PC-9 (cell line): ENCODE measurements at regions not wholly inside any gene's neighbourhood (a gene's known extent, or its start where the extent isn't known, plus 50 kb on each side); places are given as distances from the start of the nearest gene placed in this dataset.

Source experiments
- BruUV-seq: library from RNA; stranded (reverse); fragments of 400-500 nt; replicated peaks from 2 replicates; lab custom pipeline; 2021; lab: Mats Ljungman, UMichigan
- CTCF ChIA-PET: fragments of 300-600 bp; sonication (Branson Sonifier 250); formaldehyde crosslinking; loops from one replicate; lab custom pipeline; 2022; ENCODE audit warnings: antibody characterized with exemption; lab: Charles Lee
- POLR2A ChIA-PET: fragments of 300-600 bp; sonication (Branson Sonifier 250); formaldehyde crosslinking; loops from one replicate; lab custom pipeline; 2022; ENCODE audit warnings: antibody characterized with exemption; ENCODE audit not compliant: unreplicated experiment; lab: Charles Lee
- DNase-seq, 2 experiments: peaks; one replicate each; pipeline versions ENCODE4 v3.0.0 to v3.0.0-alpha.2; 2015 to 2022; ENCODE audit warnings: mixed read lengths in 1 of 2
- H2AFZ ChIP-seq: fragments of 200-600 bp; sonication (generic); 2 replicates; pipeline ENCODE4 v1.8.1; 2017; ENCODE audit warnings: antibody characterized with exemption
- H3F3A ChIP-seq: fragments of 200-600 bp; sonication (generic); 2 replicates; pipeline ENCODE4 v1.8.1; 2017; ENCODE audit warnings: antibody characterized with exemption, mild to moderate bottlenecking, low read depth; ENCODE audit not compliant: insufficient read depth
- H3K27ac ChIP-seq: fragments of 200-600 bp; sonication (generic); 2 replicates; pipeline ENCODE4 v1.6.1; 2016; ENCODE audit warnings: mixed run types
- H3K27me3 ChIP-seq: fragments of 200-600 bp; sonication (generic); 2 replicates; pipeline ENCODE4 v1.6.1; 2016; ENCODE audit warnings: low read depth, mixed run types; ENCODE audit not compliant: insufficient read depth
- H3K36me3 ChIP-seq: fragments of 200-600 bp; sonication (generic); 2 replicates; pipeline ENCODE4 v1.6.1; 2016; ENCODE audit warnings: low read depth, mixed run types
- H3K4me1 ChIP-seq: fragments of 200-600 bp; sonication (generic); replicated peaks from 2 replicates; pipeline ENCODE4 v1.6.1; 2016; ENCODE audit warnings: mixed run types; ENCODE audit not compliant: insufficient read depth
- H3K4me2 ChIP-seq: fragments of 200-600 bp; sonication (generic); 2 replicates; pipeline ENCODE4 v1.6.1; 2017; ENCODE audit warnings: mixed run types
- H3K4me3 ChIP-seq: fragments of 200-600 bp; sonication (generic); 2 replicates; pipeline ENCODE4 v1.6.1; 2016; ENCODE audit warnings: mixed run types
- H3K79me2 ChIP-seq: fragments of 200-600 bp; sonication (generic); 2 replicates; pipeline ENCODE4 v1.6.1; 2017; ENCODE audit warnings: low read depth, mixed run types
- H3K9me2 ChIP-seq: fragments of 200-600 bp; sonication (generic); 2 replicates; pipeline ENCODE4 v1.8.1; 2017; ENCODE audit warnings: mild to moderate bottlenecking; ENCODE audit not compliant: insufficient read depth
- H3K9me3 ChIP-seq: fragments of 200-600 bp; sonication (generic); 2 replicates; pipeline ENCODE4 v1.8.1; 2016; ENCODE audit warnings: low read depth; ENCODE audit not compliant: insufficient read depth
- H4K20me1 ChIP-seq: fragments of 200-600 bp; sonication (generic); 2 replicates; pipeline ENCODE4 v1.8.1; 2017; ENCODE audit not compliant: insufficient read depth
- EZH2 ChIP-seq: fragments of 200-600 bp; sonication (generic); IDR thresholded peaks from 2 replicates; pipeline ENCODE4 v1.8.0; 2017; ENCODE audit warnings: antibody characterized with exemption, low read depth
- intact Hi-C: fragments of 100-400 bp; cut with micrococcal nuclease; formaldehyde crosslinking; loops from one replicate; pipeline ENCODE4 v1.10.0; 2022; ENCODE audit not compliant: unreplicated experiment
- TF ChIP-seq, protein P1 (sequence below): fragments of 200-600 bp; sonication (generic); conservative IDR thresholded peaks from 2 replicates; pipeline ENCODE4 v1.6.1; 2017; ENCODE audit warnings: mixed run types, antibody characterized with exemption, mild to moderate bottlenecking, moderate library complexity

GRCh38 chr14:50039120-50039517, 77.3 kb downstream of the VCPKMT start:
- no peaks in the 10 kb centered on the region for H3K27me3 ChIP-seq
- H3F3A ChIP-seq: peaks cover 48% of the 10 kb centered on the region
- DNase-seq: no peak
- peak overlapping the region; percentile 81 for H3K4me2 ChIP-seq
- no peaks in the 10 kb centered on the region for H3K36me3 ChIP-seq
- POLR2A ChIA-PET: interaction anchor here (0.5 to 0.6 kb wide), 2 partner anchors 35 to 171 kb away, joined by 23 to 35 read pairs; no protein-coding TSS in a partner anchor
- BruUV-seq: no TSS peak
- H2AFZ ChIP-seq: no peak overlapping the region
- H4K20me1 ChIP-seq: no peaks in the 10 kb centered on the region
- H3K4me3 ChIP-seq: peak overlapping the region; percentile 0; the same call in 1 of the 2 replicates
- H3K9me2 ChIP-seq: no peaks in the 10 kb centered on the region
- no peak for TF ChIP-seq EZH2
- TF ChIP-seq, protein P1, sequence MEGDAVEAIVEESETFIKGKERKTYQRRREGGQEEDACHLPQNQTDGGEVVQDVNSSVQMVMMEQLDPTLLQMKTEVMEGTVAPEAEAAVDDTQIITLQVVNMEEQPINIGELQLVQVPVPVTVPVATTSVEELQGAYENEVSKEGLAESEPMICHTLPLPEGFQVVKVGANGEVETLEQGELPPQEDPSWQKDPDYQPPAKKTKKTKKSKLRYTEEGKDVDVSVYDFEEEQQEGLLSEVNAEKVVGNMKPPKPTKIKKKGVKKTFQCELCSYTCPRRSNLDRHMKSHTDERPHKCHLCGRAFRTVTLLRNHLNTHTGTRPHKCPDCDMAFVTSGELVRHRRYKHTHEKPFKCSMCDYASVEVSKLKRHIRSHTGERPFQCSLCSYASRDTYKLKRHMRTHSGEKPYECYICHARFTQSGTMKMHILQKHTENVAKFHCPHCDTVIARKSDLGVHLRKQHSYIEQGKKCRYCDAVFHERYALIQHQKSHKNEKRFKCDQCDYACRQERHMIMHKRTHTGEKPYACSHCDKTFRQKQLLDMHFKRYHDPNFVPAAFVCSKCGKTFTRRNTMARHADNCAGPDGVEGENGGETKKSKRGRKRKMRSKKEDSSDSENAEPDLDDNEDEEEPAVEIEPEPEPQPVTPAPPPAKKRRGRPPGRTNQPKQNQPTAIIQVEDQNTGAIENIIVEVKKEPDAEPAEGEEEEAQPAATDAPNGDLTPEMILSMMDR: no peak
- intact Hi-C loops: loop anchor here (2.0 kb wide), 1 partner anchor 66 kb away; no protein-coding TSS in a partner anchor
- peak overlapping the region; percentile 98 for H3K27ac ChIP-seq
- CTCF ChIA-PET: interaction anchor here (1.4 to 1.6 kb wide), 2 partner anchors 36 to 177 kb away, joined by 3 to 5 read pairs; no protein-coding TSS in a partner anchor
- peaks cover 4% of the 10 kb centered on the region; the same call in 1 of the 2 replicates for H3K79me2 ChIP-seq
- no peaks in the 10 kb centered on the region for H3K9me3 ChIP-seq
- H3K4me1 ChIP-seq: peaks cover 78% of the 10 kb centered on the region

DNA sequence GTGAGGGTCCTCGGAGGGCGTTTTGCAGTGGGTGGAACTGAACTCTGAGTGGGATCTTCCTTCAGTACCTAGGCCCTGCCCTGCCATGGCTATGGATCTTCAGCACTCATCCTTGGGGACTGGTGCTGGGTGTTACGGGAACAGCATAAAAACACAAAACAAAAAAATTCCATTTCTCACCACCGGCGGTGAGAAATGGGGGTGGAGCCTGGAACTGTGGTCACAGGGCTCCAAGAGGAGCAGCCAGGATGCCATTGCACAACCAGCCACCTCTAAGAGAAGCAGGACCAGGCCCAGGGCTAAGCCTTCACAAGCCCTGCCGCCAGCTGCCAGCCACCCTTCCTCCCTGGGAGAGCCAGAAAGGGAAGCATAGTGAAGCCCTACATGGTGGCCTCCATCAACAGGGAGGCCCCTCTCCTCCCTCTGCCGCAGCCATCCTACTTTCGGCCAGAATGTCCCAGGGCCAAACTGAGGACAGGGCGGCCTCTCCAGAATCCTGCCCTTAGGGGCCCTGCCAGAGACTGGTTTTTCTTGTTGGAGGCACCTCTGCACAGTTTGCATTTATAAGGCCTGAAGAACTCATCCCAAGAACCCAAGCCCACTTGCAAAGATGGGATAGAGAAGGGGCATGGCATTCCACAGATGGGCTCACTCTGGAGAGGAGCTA, 76.5 kb downstream of the VCPKMT start:
- peaks cover 4% of the 10 kb centered on the region; the same call in 1 of the 2 replicates for H3K79me2 ChIP-seq
- H3K27me3 ChIP-seq: no peaks in the 10 kb centered on the region
- peaks cover 55% of the 10 kb centered on the region for H3F3A ChIP-seq
- peak overlapping the region; percentile 81 for H3K4me2 ChIP-seq
- peak overlapping the region; percentile 51; the same call in 1 of the 2 replicates for H3K4me3 ChIP-seq
- H4K20me1 ChIP-seq: no peaks in the 10 kb centered on the region
- no peak overlapping the region for H2AFZ ChIP-seq
- POLR2A ChIA-PET: interaction anchor here (0.5 kb wide), 1 partner anchor 65 kb away, joined by 7 read pairs; no protein-coding TSS in a partner anchor
- TSS peak; percentile 88 for BruUV-seq
- peak overlapping the region; percentile 98 for H3K27ac ChIP-seq
- peaks cover 82% of the 10 kb centered on the region for H3K4me1 ChIP-seq
- no peaks in the 10 kb centered on the region for H3K36me3 ChIP-seq
- TF ChIP-seq, protein P1: no peak
- no peak for TF ChIP-seq EZH2
- peak; percentile 83 to 86 for DNase-seq
- intact Hi-C loops: loop anchor here (1.0 to 2.0 kb wide), 5 partner anchors 22 to 65 kb away; no protein-coding TSS in a partner anchor
- CTCF ChIA-PET: interaction anchor here (0.9 kb wide), 1 partner anchor 38 kb away, joined by 4 read pairs; no protein-coding TSS in a partner anchor
- H3K9me2 ChIP-seq: no peaks in the 10 kb centered on the region
- no peaks in the 10 kb centered on the region for H3K9me3 ChIP-seq

DNA sequence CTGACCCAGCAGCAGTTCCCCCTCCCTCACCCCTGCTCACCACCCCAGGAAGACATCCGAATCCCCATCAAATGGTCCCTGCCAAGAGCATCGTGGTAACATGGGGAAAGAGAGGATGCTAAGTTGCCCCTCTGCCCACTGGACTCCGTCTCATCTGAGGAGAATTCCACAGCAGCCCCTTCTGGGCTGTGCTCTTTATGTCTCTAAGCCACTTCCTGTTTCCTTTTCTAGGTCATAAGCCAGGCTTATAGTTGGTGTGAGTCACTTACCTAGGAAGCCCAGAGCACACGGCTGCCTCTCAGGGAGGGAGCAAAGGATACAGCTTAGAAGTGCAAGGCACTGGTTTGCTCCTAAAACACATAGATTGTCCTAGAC, 76.0 kb downstream of the VCPKMT start:
- BruUV-seq: no TSS peak
- Histone ChIP-seq H3K79me2 (peaks cover 4% of the 10 kb centered on the region; the same call in 1 of the 2 replicates), H3K9me2 (no peaks in the 10 kb centered on the region), H3K36me3 (no peaks in the 10 kb centered on the region), H3K9me3 (no peaks in the 10 kb centered on the region), H3K27me3 (no peaks in the 10 kb centered on the region), H3K4me3 (peak overlapping the region; percentile 51; the same call in 1 of the 2 replicates), H3K4me2 (peak overlapping the region; percentile 81), H3F3A (peaks cover 60% of the 10 kb centered on the region), H3K4me1 (peaks cover 83% of the 10 kb centered on the region), H3K27ac (peak overlapping the region; percentile 98), H4K20me1 (no peaks in the 10 kb centered on the region), H2AFZ (no peak overlapping the region)
- POLR2A ChIA-PET: interaction anchor here (0.5 kb wide), 1 partner anchor 64 kb away, joined by 7 read pairs; no protein-coding TSS in a partner anchor
- TF ChIP-seq, protein P1: no peak
- DNase-seq: peak in 1 of 2 experiments; percentile 90
- intact Hi-C loops: loop anchor here (1.0 kb wide), 4 partner anchors 22 to 65 kb away; no protein-coding TSS in a partner anchor
- CTCF ChIA-PET: interaction anchor here (0.9 kb wide), 1 partner anchor 39 kb away, joined by 4 read pairs; no protein-coding TSS in a partner anchor
